A549 (cell line): ENCODE measurements at regions not wholly inside any gene's neighbourhood (a gene's known extent, or its start where the extent isn't known, plus 50 kb on each side); places are given as distances from the start of the nearest gene placed in this dataset.

Experiments
- ATAC-seq, 2 experiments: fragments of 200-7000 bp in 1 of 2; fragments of >200 bp in 1 of 2; cut with Nextera tagmentation in 1 of 2; cut with Tn5 transposase in 1 of 2; 3 replicates each; pipeline versions ENCODE4 v1.8.0 to v1.9.1; 2018 to 2020; ENCODE audit warnings: mild to moderate bottlenecking in 1 of 2, moderate library complexity in 1 of 2
- CTCF ChIA-PET: fragments of 300-600 bp; sonication (Branson Sonifier 250); formaldehyde crosslinking; extraction: SDS; loops from one replicate; lab custom pipeline; 2021; ENCODE audit warnings: antibody characterized with exemption, inconsistent platforms; lab: Yijun Ruan, JAX
- POLR2A ChIA-PET: fragments of 350-600 bp; formaldehyde crosslinking; extraction: SDS; loops from one replicate; lab custom pipeline; 2021; ENCODE audit warnings: antibody characterized with exemption, inconsistent platforms; lab: Yijun Ruan, JAX
- DNase-seq, 2 experiments: peaks; one replicate each; pipeline versions ENCODE4 v3.0.0 to v3.0.0-alpha.2; 2011 to 2016; ENCODE audit warnings: low read depth in 1 of 2, low spot score in 1 of 2
- FAIRE-seq: peaks from 2 replicates; lab custom pipeline; 2011; peaks lifted over from hg19 to GRCh38; lab: Jason Lieb, UNC
- H3K27ac ChIP-seq, 2 experiments: fragments of >200 bp; sonication (Bioruptor Twin); formaldehyde crosslinking; 3 replicates each; pipeline ENCODE4 v1.5.1; 2016 to 2017
- H3K4me1 ChIP-seq: fragments of >200 bp; sonication (Bioruptor Twin); formaldehyde crosslinking; 3 replicates; pipeline ENCODE4 v1.6.1; 2016
- H3K4me2 ChIP-seq: fragments of >200 bp; sonication (Bioruptor Twin); formaldehyde crosslinking; 3 replicates; pipeline ENCODE4 v1.6.1; 2016
- H3K4me3 ChIP-seq: fragments of >200 bp; sonication (Bioruptor Twin); formaldehyde crosslinking; 3 replicates; pipeline ENCODE4 v1.5.1; 2016
- H3K9me3 ChIP-seq: fragments of >200 bp; sonication (Bioruptor Twin); formaldehyde crosslinking; 3 replicates; pipeline ENCODE4 v1.6.1; 2016
- CBX8 ChIP-seq: fragments of 200-600 bp; sonication (generic); IDR thresholded peaks from 2 replicates; pipeline ENCODE4 v1.6.1; 2016
- CEBPB ChIP-seq, 2 experiments: fragments of >200 bp in 1 of 2; sonication (Bioruptor Twin) in 1 of 2; formaldehyde crosslinking in 1 of 2; IDR thresholded peaks; 2 replicates each; pipeline ENCODE4 v1.6.1; 2012 to 2016
- CHD2 ChIP-seq: fragments of 150-350 bp; IDR thresholded peaks from 2 replicates; pipeline ENCODE4 v1.6.1; 2014; ENCODE audit warnings: low read length; ENCODE audit not compliant: partially characterized antibody
- EP300 ChIP-seq, 2 experiments: fragments of >200 bp; sonication (Bioruptor Twin); formaldehyde crosslinking; IDR thresholded peaks; 2 replicates in 1 of 2; 3 replicates in 1 of 2; pipeline ENCODE4 v1.6.1; 2016 to 2017
- FOSL2 ChIP-seq, 2 experiments: fragments of 450-650 bp in 1 of 2; fragments of >200 bp in 1 of 2; sonication (Bioruptor Twin) in 1 of 2; formaldehyde crosslinking; IDR thresholded peaks; 2 replicates each; pipeline versions ENCODE4 v1.5.0 to v1.6.1; 2016 to 2020; ENCODE audit warnings: mild to moderate bottlenecking in 1 of 2, moderate library complexity in 1 of 2
- HEYL ChIP-seq: fragments of 250-450 bp; sonication (Bioruptor Pico); IDR thresholded peaks from 2 replicates; pipeline ENCODE4 v1.8.0; 2021; ENCODE audit warnings: mild to moderate bottlenecking, moderate library complexity
- HMGXB4 ChIP-seq: fragments of 250-450 bp; sonication (Bioruptor Pico); IDR thresholded peaks from 2 replicates; pipeline ENCODE4 v1.5.0; 2021; ENCODE audit warnings: mild to moderate bottlenecking, moderate library complexity, borderline replicate concordance
- HOXB13 ChIP-seq: fragments of 250-450 bp; sonication (Bioruptor Pico); IDR thresholded peaks from 2 replicates; pipeline ENCODE4 v1.5.0; 2020; ENCODE audit warnings: low read depth, mild to moderate bottlenecking, moderate library complexity
- JUN ChIP-seq, 2 experiments: fragments of >200 bp; sonication (Bioruptor Twin); formaldehyde crosslinking; IDR thresholded peaks; 2 replicates in 1 of 2; 3 replicates in 1 of 2; pipeline ENCODE4 v1.6.1; 2016 to 2017
- KDM5A ChIP-seq: fragments of 200-600 bp; sonication (generic); IDR thresholded peaks from 2 replicates; pipeline ENCODE4 v1.6.1; 2016; ENCODE audit warnings: antibody characterized with exemption, mild to moderate bottlenecking
- MAFK ChIP-seq: fragments of 450-650 bp; IDR thresholded peaks from 2 replicates; pipeline ENCODE4 v1.6.1; 2014; ENCODE audit not compliant: partially characterized antibody
- MYC ChIP-seq: IDR thresholded peaks from 2 replicates; pipeline ENCODE4 v1.6.1; 2012; ENCODE audit warnings: mild to moderate bottlenecking, inconsistent platforms, low read length, improper control_type of control experiment, borderline replicate concordance
- NPAS2 ChIP-seq: fragments of 250-450 bp; sonication (Bioruptor Pico); IDR thresholded peaks from 2 replicates; pipeline ENCODE4 v1.8.0; 2022; ENCODE audit warnings: mild to moderate bottlenecking, moderate library complexity, borderline replicate concordance
- NR3C1 ChIP-seq: fragments of >200 bp; sonication (Bioruptor Twin); formaldehyde crosslinking; IDR thresholded peaks from 3 replicates; pipeline ENCODE4 v1.6.1; 2017
- PHF8 ChIP-seq: fragments of 200-600 bp; sonication (generic); IDR thresholded peaks from 2 replicates; pipeline ENCODE4 v1.6.1; 2016; ENCODE audit warnings: low read depth, mild to moderate bottlenecking, antibody characterized with exemption, moderate library complexity, borderline replicate concordance
- POLR2A ChIP-seq: IDR thresholded peaks from 2 replicates; pipeline ENCODE4 v1.6.1; 2012; ENCODE audit warnings: mild to moderate bottlenecking, low read length
- RAD21 ChIP-seq, 2 experiments: fragments of >200 bp in 1 of 2; sonication (Bioruptor Twin) in 1 of 2; formaldehyde crosslinking in 1 of 2; IDR thresholded peaks in 1 of 2; conservative IDR thresholded peaks in 1 of 2; 2 replicates in 1 of 2; 3 replicates in 1 of 2; pipeline ENCODE4 v1.6.1; 2012 to 2018; ENCODE audit warnings: inconsistent platforms in 1 of 2
- RARB ChIP-seq: fragments of 250-450 bp; sonication (Bioruptor Pico); IDR thresholded peaks from 2 replicates; pipeline ENCODE4 v1.8.0; 2021; ENCODE audit warnings: mild to moderate bottlenecking, moderate library complexity
- RFX5 ChIP-seq: fragments of 450-650 bp; IDR thresholded peaks from 2 replicates; pipeline ENCODE4 v1.7.1; 2014; ENCODE audit warnings: antibody characterized with exemption, mild to moderate bottlenecking, moderate library complexity
- SREBF2 ChIP-seq: fragments of 450-650 bp; IDR thresholded peaks from 2 replicates; pipeline ENCODE4 v1.6.1; 2014; ENCODE audit warnings: mild to moderate bottlenecking, moderate library complexity
- ZFP36 ChIP-seq: fragments of 450-650 bp; IDR thresholded peaks from 2 replicates; pipeline ENCODE4 v1.6.1; 2014; ENCODE audit warnings: borderline replicate concordance; ENCODE audit not compliant: partially characterized antibody
- ZNF302 ChIP-seq: fragments of 250-450 bp; sonication (Bioruptor Pico); IDR thresholded peaks from 2 replicates; pipeline ENCODE4 v1.9.0; 2021; ENCODE audit warnings: inconsistent platforms, mild to moderate bottlenecking, moderate library complexity
- WGBS: methylation state at CpG from one replicate; pipeline ENCODE4 v1.1.6; 2017; ENCODE audit errors: missing lambda C conversion rate; 5-methylcytosine and 5-hydroxymethylcytosine counted together
- TF ChIP-seq, protein P1 (sequence below): IDR thresholded peaks from 2 replicates; pipeline ENCODE4 v1.6.1; 2012; ENCODE audit warnings: low read depth, borderline replicate concordance
- TF ChIP-seq, protein P2 (sequence below): IDR thresholded peaks from 2 replicates; pipeline ENCODE4 v1.6.1; 2012

- Histone ChIP-seq H3K4me3 (no peak overlapping the region), H3K27ac (no peak overlapping the region), H3K9me3 (peaks cover 4% of the 10 kb centered on the region; the same call in 1 of the 3 replicates), H3K4me2 (no peak overlapping the region), H3K4me1 (0 out of 3 replicates have a peak, but pooled peaks cover 6% of the 10 kb centered on the region)
- POLR2A ChIA-PET, result no interaction called here
- TF ChIP-seq SREBF2, result no peak
- no peak for TF ChIP-seq ZNF302
- TF ChIP-seq MYC, result no peak
- TF ChIP-seq RAD21 (conservative IDR thresholded peaks at IDR 0.05 in 1 of 2, IDR thresholded peaks at IDR 0.05 in 1 of 2), result no peak
- TF ChIP-seq FOSL2 (IDR thresholded peaks at IDR 0.05), result no peak
- TF ChIP-seq FOSL2 (CRISPR knock-in tag; IDR thresholded peaks at IDR 0.05), result no peak
- TF ChIP-seq CEBPB (IDR thresholded peaks at IDR 0.05), result no peak
- no peak for TF ChIP-seq CBX8
- TF ChIP-seq, protein P1, sequence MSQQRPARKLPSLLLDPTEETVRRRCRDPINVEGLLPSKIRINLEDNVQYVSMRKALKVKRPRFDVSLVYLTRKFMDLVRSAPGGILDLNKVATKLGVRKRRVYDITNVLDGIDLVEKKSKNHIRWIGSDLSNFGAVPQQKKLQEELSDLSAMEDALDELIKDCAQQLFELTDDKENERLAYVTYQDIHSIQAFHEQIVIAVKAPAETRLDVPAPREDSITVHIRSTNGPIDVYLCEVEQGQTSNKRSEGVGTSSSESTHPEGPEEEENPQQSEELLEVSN, result no peak
- TF ChIP-seq, protein P2, sequence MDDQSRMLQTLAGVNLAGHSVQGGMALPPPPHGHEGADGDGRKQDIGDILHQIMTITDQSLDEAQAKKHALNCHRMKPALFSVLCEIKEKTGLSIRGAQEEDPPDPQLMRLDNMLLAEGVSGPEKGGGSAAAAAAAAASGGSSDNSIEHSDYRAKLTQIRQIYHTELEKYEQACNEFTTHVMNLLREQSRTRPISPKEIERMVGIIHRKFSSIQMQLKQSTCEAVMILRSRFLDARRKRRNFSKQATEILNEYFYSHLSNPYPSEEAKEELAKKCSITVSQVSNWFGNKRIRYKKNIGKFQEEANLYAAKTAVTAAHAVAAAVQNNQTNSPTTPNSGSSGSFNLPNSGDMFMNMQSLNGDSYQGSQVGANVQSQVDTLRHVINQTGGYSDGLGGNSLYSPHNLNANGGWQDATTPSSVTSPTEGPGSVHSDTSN, result no peak
- TF ChIP-seq KDM5A, result no peak
- TF ChIP-seq RFX5, result no peak
- TF ChIP-seq ZFP36, result no peak
- no peak for TF ChIP-seq PHF8
- DNase-seq (no peak), ATAC-seq (no peak), FAIRE-seq (no peak)
- CTCF ChIA-PET, result interaction anchor here (0.7 kb wide), 1 partner anchor 20 kb away, joined by 3 read pairs; no protein-coding TSS in a partner anchor
- 43% methylated on average over 2 of the region's 2 CpGs for WGBS
Measured at GRCh38 chr11:91560434-91560833, 664.2 kb upstream of the FAT3 start.

DNA sequence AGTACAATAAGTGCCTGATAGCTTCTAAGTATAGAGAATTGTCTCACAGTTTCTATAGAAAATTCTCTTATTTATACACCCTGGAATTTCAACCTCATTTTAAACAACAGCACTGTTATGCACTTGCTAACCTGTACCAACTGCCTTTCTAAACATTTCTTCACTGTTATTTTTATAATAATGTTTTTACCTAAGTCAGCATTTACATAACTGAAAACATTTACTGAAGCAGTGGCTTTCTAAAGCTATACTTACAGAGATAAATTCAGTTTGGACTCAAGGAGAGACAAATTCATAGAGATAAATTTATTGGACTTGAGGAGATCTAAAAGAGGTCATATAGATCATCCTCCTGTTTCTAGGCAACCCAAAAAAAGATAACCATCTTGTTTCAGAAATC is 686.6 kb upstream of the FAT3 start:
- ATAC-seq (no peak), FAIRE-seq (no peak), DNase-seq (no peak)
- H3K4me2 ChIP-seq, result no peak overlapping the region
- H3K4me3 ChIP-seq, result no peak overlapping the region
- POLR2A ChIA-PET, result no interaction called here
- no peaks in the 10 kb centered on the region for H3K4me1 ChIP-seq
- no peak overlapping the region for H3K27ac ChIP-seq
- CTCF ChIA-PET, result no interaction called here
- TF ChIP-seq HMGXB4 (CRISPR knock-in tag) (no peak), EP300 (IDR thresholded peaks at IDR 0.05) (no peak), MAFK (peak; percentile 69), NPAS2 (no peak), RARB (CRISPR knock-in tag) (no peak), HOXB13 (CRISPR knock-in tag) (no peak), JUN (IDR thresholded peaks at IDR 0.05) (no peak)
- H3K9me3 ChIP-seq, result no peaks in the 10 kb centered on the region; the same call in 2 of the 3 replicates

GRCh38 chr11:91536366-91536765 is 688.3 kb upstream of the FAT3 start:
- no peak overlapping the region for H3K4me3 ChIP-seq
- H3K9me3 ChIP-seq, result no peaks in the 10 kb centered on the region; the same call in 2 of the 3 replicates
- TF ChIP-seq RARB (CRISPR knock-in tag) (no peak), HEYL (CRISPR knock-in tag) (no peak), FOSL2 (IDR thresholded peaks at IDR 0.05) (no peak), FOSL2 (CRISPR knock-in tag; IDR thresholded peaks at IDR 0.05) (no peak), POLR2A (no peak), ZFP36 (no peak), CHD2 (no peak), NR3C1 (no peak)
- TF ChIP-seq, protein P1, result no peak
- no peak for FAIRE-seq
- ATAC-seq, result no peak
- 31% methylated on average over 1 of the region's 1 CpG for WGBS
- no peak overlapping the region for H3K27ac ChIP-seq
- ChIA-PET POLR2A (no interaction called here), CTCF (no interaction called here)
- no peak for DNase-seq
- no peak overlapping the region for H3K4me2 ChIP-seq
- no peaks in the 10 kb centered on the region for H3K4me1 ChIP-seq
